ENCODE measurements at regions not wholly inside any gene's neighbourhood (a gene's known extent, or its start where the extent isn't known, plus 50 kb on each side); places are given as distances from the start of the nearest gene placed in this dataset.

GRCh38 chr10:109207361-109207760, 716.0 kb downstream of the XPNPEP1 start:
- Histone ChIP-seq H3K36me3 (ENCODE audit: insufficient read depth, low read length) (no peaks in the 10 kb centered on the region), H3K9me3 (ENCODE audit: low read length) (no peaks in the 10 kb centered on the region), H3K4me1 (ENCODE audit: insufficient read depth, low read length) (no peaks in the 10 kb centered on the region), H2AFZ (ENCODE audit: low read depth, low read length) (no peak overlapping the region), H3K27me3 (ENCODE audit: insufficient read depth, low read length) (no peaks in the 10 kb centered on the region), H3K4me3 (ENCODE audit: low read length) (no peak overlapping the region)

- Histone ChIP-seq H3K9me3 (ENCODE audit: low read length) (no peaks in the 10 kb centered on the region), H2AFZ (ENCODE audit: low read depth, low read length) (no peak overlapping the region), H3K4me3 (ENCODE audit: low read length) (no peak overlapping the region), H3K36me3 (ENCODE audit: insufficient read depth, low read length) (no peaks in the 10 kb centered on the region), H3K4me1 (ENCODE audit: insufficient read depth, low read length) (no peaks in the 10 kb centered on the region), H3K27me3 (ENCODE audit: insufficient read depth, low read length) (no peaks in the 10 kb centered on the region)
Measured at GRCh38 chr10:109205929-109206585, 717.3 kb downstream of the XPNPEP1 start.

- H3K4me3 ChIP-seq (ENCODE audit: low read length) = no peak overlapping the region
- H2AFZ ChIP-seq (ENCODE audit: low read depth, low read length) = no peak overlapping the region
- H3K27me3 ChIP-seq (ENCODE audit: insufficient read depth, low read length) = no peaks in the 10 kb centered on the region
- H3K4me1 ChIP-seq (ENCODE audit: insufficient read depth, low read length) = no peaks in the 10 kb centered on the region
- H3K36me3 ChIP-seq (ENCODE audit: insufficient read depth, low read length) = no peaks in the 10 kb centered on the region
- no peaks in the 10 kb centered on the region for H3K9me3 ChIP-seq (ENCODE audit: low read length)
Measured at GRCh38 chr10:109203646-109204353, 719.5 kb downstream of the XPNPEP1 start.

GRCh38 chr10:109202111-109202510, 721.2 kb downstream of the XPNPEP1 start:
- no peak overlapping the region for H2AFZ ChIP-seq (ENCODE audit: low read depth, low read length)
- H3K27me3 ChIP-seq (ENCODE audit: insufficient read depth, low read length) = no peaks in the 10 kb centered on the region
- H3K4me3 ChIP-seq (ENCODE audit: low read length) = no peak overlapping the region
- no peaks in the 10 kb centered on the region for H3K36me3 ChIP-seq (ENCODE audit: insufficient read depth, low read length)
- H3K4me1 ChIP-seq (ENCODE audit: insufficient read depth, low read length) = no peaks in the 10 kb centered on the region
- H3K9me3 ChIP-seq (ENCODE audit: low read length) = no peaks in the 10 kb centered on the region

- Histone ChIP-seq H3K4me1 (ENCODE audit: insufficient read depth, low read length) (no peaks in the 10 kb centered on the region), H2AFZ (ENCODE audit: low read depth, low read length) (no peak overlapping the region), H3K36me3 (ENCODE audit: insufficient read depth, low read length) (no peaks in the 10 kb centered on the region), H3K4me3 (ENCODE audit: low read length) (no peak overlapping the region), H3K27me3 (ENCODE audit: insufficient read depth, low read length) (no peaks in the 10 kb centered on the region), H3K9me3 (ENCODE audit: low read length) (no peaks in the 10 kb centered on the region)
Measured at GRCh38 chr10:109200646-109201045, 722.7 kb downstream of the XPNPEP1 start.

- no peaks in the 10 kb centered on the region for H3K9me3 ChIP-seq (ENCODE audit: low read length)
- no peaks in the 10 kb centered on the region for H3K4me1 ChIP-seq (ENCODE audit: insufficient read depth, low read length)
- no peak overlapping the region for H3K4me3 ChIP-seq (ENCODE audit: low read length)
- H2AFZ ChIP-seq (ENCODE audit: low read depth, low read length) = no peak overlapping the region
- H3K27me3 ChIP-seq (ENCODE audit: insufficient read depth, low read length) = no peaks in the 10 kb centered on the region
- no peaks in the 10 kb centered on the region for H3K36me3 ChIP-seq (ENCODE audit: insufficient read depth, low read length)
Measured at GRCh38 chr10:109191823-109192222, 731.5 kb downstream of the XPNPEP1 start.

GRCh38 chr10:109191341-109191740, 732.0 kb downstream of the XPNPEP1 start:
- H3K36me3 ChIP-seq (ENCODE audit: insufficient read depth, low read length) = no peaks in the 10 kb centered on the region
- H2AFZ ChIP-seq (ENCODE audit: low read depth, low read length) = no peak overlapping the region
- H3K9me3 ChIP-seq (ENCODE audit: low read length) = no peaks in the 10 kb centered on the region
- H3K27me3 ChIP-seq (ENCODE audit: insufficient read depth, low read length) = no peaks in the 10 kb centered on the region
- no peak overlapping the region for H3K4me3 ChIP-seq (ENCODE audit: low read length)
- no peaks in the 10 kb centered on the region for H3K4me1 ChIP-seq (ENCODE audit: insufficient read depth, low read length)

- H3K27me3 ChIP-seq (ENCODE audit: insufficient read depth, low read length) = no peaks in the 10 kb centered on the region
- H3K9me3 ChIP-seq (ENCODE audit: low read length) = no peaks in the 10 kb centered on the region
- H3K4me1 ChIP-seq (ENCODE audit: insufficient read depth, low read length) = no peaks in the 10 kb centered on the region
- H3K4me3 ChIP-seq (ENCODE audit: low read length) = no peak overlapping the region
- no peaks in the 10 kb centered on the region for H3K36me3 ChIP-seq (ENCODE audit: insufficient read depth, low read length)
- no peak overlapping the region for H2AFZ ChIP-seq (ENCODE audit: low read depth, low read length)
Measured at GRCh38 chr10:109187677-109188076, 735.6 kb downstream of the XPNPEP1 start.

- no peaks in the 10 kb centered on the region for H3K9me3 ChIP-seq (ENCODE audit: low read length)
- no peak overlapping the region for H2AFZ ChIP-seq (ENCODE audit: low read depth, low read length)
- H3K4me1 ChIP-seq (ENCODE audit: insufficient read depth, low read length) = no peaks in the 10 kb centered on the region
- no peaks in the 10 kb centered on the region for H3K36me3 ChIP-seq (ENCODE audit: insufficient read depth, low read length)
- no peaks in the 10 kb centered on the region for H3K27me3 ChIP-seq (ENCODE audit: insufficient read depth, low read length)
- no peak overlapping the region for H3K4me3 ChIP-seq (ENCODE audit: low read length)
Measured at GRCh38 chr10:109183366-109183765, 739.9 kb downstream of the XPNPEP1 start.

- no peak overlapping the region for H2AFZ ChIP-seq (ENCODE audit: low read depth, low read length)
Measured at GRCh38 chr10:109178591-109178990, 744.7 kb downstream of the XPNPEP1 start.

GRCh38 chr10:109174526-109174925, 748.8 kb downstream of the XPNPEP1 start:
- H3K4me3 ChIP-seq (ENCODE audit: low read length) = no peak overlapping the region
- no peaks in the 10 kb centered on the region for H3K4me1 ChIP-seq (ENCODE audit: insufficient read depth, low read length)
- no peak overlapping the region for H2AFZ ChIP-seq (ENCODE audit: low read depth, low read length)
- H3K27me3 ChIP-seq (ENCODE audit: insufficient read depth, low read length) = no peaks in the 10 kb centered on the region
- H3K36me3 ChIP-seq (ENCODE audit: insufficient read depth, low read length) = no peaks in the 10 kb centered on the region
- H3K9me3 ChIP-seq (ENCODE audit: low read length) = no peaks in the 10 kb centered on the region

More at GRCh38 chr10:109178591-109178990, 744.7 kb downstream of the XPNPEP1 start:
- no peaks in the 10 kb centered on the region for H3K9me3 ChIP-seq (ENCODE audit: low read length)
- no peaks in the 10 kb centered on the region for H3K4me1 ChIP-seq (ENCODE audit: insufficient read depth, low read length)
- no peaks in the 10 kb centered on the region for H3K36me3 ChIP-seq (ENCODE audit: insufficient read depth, low read length)
- H3K27me3 ChIP-seq (ENCODE audit: insufficient read depth, low read length) = no peaks in the 10 kb centered on the region
- no peak overlapping the region for H3K4me3 ChIP-seq (ENCODE audit: low read length)

GRCh38 chr10:109173937-109174336, 749.4 kb downstream of the XPNPEP1 start:
- H3K36me3 ChIP-seq (ENCODE audit: insufficient read depth, low read length) = no peaks in the 10 kb centered on the region
- H3K9me3 ChIP-seq (ENCODE audit: low read length) = no peaks in the 10 kb centered on the region
- H3K4me3 ChIP-seq (ENCODE audit: low read length) = no peak overlapping the region
- no peak overlapping the region for H2AFZ ChIP-seq (ENCODE audit: low read depth, low read length)
- H3K27me3 ChIP-seq (ENCODE audit: insufficient read depth, low read length) = no peaks in the 10 kb centered on the region
- no peaks in the 10 kb centered on the region for H3K4me1 ChIP-seq (ENCODE audit: insufficient read depth, low read length)

- H3K27me3 ChIP-seq (ENCODE audit: insufficient read depth, low read length) = no peaks in the 10 kb centered on the region
- H2AFZ ChIP-seq (ENCODE audit: low read depth, low read length) = no peak overlapping the region
- no peaks in the 10 kb centered on the region for H3K36me3 ChIP-seq (ENCODE audit: insufficient read depth, low read length)
- no peak overlapping the region for H3K4me3 ChIP-seq (ENCODE audit: low read length)
- no peaks in the 10 kb centered on the region for H3K4me1 ChIP-seq (ENCODE audit: insufficient read depth, low read length)
- H3K9me3 ChIP-seq (ENCODE audit: low read length) = no peaks in the 10 kb centered on the region
Measured at GRCh38 chr10:109173121-109173520, 750.2 kb downstream of the XPNPEP1 start.
